DMS114 treated with DMSO at 0.1 percent for 48 hours (cell line): ENCODE measurements at regions not wholly inside any gene's neighbourhood (a gene's known extent, or its start where the extent isn't known, plus 50 kb on each side); places are given as distances from the start of the nearest gene placed in this dataset.
"Not testable (repeated sequence)": the region's sequence is repeated elsewhere in the genome, so short reads cannot be mapped to it uniquely, and the experiment has no call there.

Experiments used
- DNase-seq: peaks from one replicate; lab custom pipeline; 2025; ENCODE audit not compliant: unreplicated experiment; lab: John Stamatoyannopoulos, UW

- DNase-seq, result not testable (repeated sequence)
These were observed 357.3 kb upstream of the WSB1 start for GRCh38 chr17:26936645-26937044.

DNA sequence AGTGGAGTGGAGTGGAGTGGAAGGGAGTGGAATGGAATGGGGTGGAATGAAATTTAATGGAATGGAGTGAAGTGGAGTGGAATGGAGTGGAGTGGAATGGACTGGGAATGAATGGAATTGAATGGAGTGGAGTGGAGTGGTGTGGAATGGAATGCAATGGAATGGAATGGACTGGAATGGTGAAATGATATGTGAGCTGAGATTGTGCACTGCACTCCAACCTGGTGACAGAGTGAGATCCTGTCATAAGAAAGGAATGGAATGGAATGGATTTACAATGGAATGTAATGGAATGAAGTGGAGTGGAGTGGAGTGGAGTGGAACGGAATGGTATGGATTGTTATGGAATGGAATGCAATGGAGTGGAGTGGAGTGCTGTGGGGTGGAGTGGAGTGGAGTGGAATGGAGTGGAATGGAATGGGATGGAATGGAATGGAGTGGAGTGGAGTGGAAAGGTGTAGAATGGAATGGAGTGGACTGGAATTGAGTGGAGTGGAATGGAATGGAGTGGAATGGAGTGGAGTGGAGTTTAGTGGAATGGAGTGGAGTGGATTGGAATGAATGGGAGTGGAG lies 356.1 kb upstream of the WSB1 start:
- DNase-seq, result not testable (repeated sequence)

DNA sequence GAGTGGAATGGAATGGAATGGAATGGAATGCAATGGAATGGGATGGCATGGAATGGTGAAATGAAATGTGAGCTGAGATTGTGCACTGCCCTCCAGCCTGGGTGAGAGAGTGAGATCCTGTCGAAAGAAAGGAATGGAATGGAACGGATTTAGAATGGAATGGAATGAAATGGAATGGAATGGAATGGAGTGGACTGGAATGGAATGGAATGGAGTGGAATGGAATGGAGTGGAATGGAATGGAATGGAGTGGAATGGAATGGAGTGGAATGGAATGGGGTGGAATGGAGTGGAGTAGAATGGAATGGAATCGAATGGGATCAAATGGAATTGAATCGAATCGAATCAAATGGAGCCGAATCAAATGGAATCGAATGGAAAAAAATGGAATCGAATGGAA lies 354.2 kb upstream of the WSB1 start:
- not testable (repeated sequence) for DNase-seq

- DNase-seq, result not testable (repeated sequence)
These were observed 353.3 kb upstream of the WSB1 start for GRCh38 chr17:26940587-26940986.

GRCh38 chr17:26962255-26963162 lies 331.4 kb upstream of the WSB1 start:
- no peak for DNase-seq

GRCh38 chr17:26963163-26963503 lies 330.8 kb upstream of the WSB1 start:
- DNase-seq, result no peak

- DNase-seq, result not testable (repeated sequence)
These were observed 327.9 kb upstream of the WSB1 start for GRCh38 chr17:26965898-26966624.

GRCh38 chr17:26966625-26967179 lies 327.2 kb upstream of the WSB1 start:
- DNase-seq, result not testable (repeated sequence)

- not testable (repeated sequence) for DNase-seq
These were observed 312.0 kb upstream of the WSB1 start for GRCh38 chr17:26981845-26982425.

- DNase-seq, result not testable (repeated sequence)
These were observed 311.4 kb upstream of the WSB1 start for GRCh38 chr17:26982563-26982962.

DNA sequence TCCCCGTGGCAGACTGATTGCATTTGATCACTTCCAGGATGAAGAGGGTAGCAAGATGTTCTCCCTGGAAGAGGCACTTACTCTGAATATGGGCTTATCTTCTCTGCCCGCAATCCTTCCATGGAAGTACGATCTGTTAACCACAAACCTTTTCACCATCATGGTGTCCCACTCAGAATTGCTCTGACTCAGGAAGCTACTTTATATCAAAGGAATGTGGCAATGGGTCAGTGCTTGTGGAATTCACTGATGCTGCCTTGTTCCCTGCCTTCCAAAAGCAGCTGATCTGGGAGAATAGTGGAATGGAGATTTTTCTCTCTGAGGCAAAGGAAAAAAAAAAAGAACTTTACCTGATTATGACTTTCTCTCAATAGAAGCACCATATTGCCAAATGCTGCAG lies 306.1 kb upstream of the WSB1 start:
- DNase-seq, result not testable (repeated sequence)

DNA sequence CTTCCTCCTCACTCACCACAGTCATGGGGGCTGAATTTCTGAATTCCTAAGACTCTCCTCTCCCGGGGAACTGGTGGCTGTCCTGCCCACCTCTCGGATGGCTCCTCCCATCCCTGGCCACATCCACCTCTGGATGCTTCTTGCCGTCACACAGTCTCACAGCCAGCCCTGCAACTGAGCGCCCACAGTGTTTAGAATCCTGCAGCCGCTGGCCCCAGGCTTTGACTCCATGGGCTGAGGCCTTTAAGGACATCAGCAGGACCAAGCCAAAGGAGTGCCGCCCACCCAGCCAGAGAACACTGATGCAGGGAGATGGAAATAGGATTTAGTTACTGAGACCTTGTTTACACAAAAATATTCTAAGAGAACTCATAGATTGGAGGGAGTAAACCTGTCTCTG lies 299.3 kb upstream of the WSB1 start:
- DNase-seq, result not testable (repeated sequence)

DNA sequence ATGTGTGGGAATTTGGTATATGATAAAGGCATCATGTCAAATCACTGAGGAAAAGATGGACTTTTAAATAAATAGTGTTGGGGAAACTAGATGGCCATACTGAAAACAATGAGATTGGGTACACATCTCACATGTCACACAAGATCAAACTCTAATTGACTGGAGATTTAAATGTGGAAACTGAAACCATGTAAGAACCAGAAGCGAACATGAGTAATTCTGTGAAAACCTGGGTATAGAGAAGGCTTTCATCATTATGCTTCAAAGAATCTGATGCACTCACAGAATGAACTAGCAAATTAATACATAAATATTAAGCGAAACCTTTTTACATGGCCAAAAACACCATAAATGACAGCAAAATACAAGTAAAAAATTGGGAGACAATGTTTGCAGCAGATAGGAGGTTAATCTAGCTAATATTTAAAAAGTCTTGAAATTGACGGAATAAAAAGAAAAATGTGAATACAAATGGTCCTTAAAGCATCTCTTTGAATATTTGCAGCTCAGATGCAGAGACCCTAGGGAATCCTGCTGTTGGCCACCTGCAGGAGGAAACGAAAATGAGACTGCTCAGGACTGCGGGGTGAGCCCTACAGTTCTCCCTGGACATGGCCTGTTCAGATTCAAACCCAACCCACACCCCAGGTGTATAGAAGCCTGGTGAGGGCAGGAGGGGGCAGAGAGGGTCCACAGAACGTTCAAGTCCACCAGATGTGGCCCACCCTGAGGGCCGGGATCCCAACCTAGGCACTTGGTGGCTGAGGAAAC lies 297.6 kb upstream of the WSB1 start:
- DNase-seq, result not testable (repeated sequence)

GRCh38 chr17:27007734-27008531 lies 286.0 kb upstream of the WSB1 start:
- DNase-seq, result not testable (repeated sequence)

- no peak for DNase-seq
These were observed 284.8 kb upstream of the WSB1 start for GRCh38 chr17:27009087-27009486.

DNA sequence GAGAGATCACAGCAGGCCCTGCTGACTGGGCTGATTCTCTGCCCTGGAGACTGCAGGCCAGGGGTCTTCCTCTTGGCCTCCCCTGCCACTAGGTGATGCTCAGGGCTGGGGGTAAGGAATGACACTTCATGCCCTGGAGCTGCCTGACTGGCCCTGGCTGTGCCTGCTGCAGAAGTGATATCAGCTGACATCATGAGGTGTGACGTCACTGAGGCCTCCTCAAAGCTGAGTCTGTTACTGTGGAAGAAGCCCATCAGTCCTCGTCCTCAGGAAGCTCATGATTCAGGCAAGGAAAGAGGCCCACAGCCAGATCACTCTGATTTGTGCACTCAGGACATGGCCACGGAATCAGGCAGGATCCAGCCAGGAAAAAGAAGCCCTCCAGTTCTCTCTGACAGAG lies 283.8 kb upstream of the WSB1 start:
- DNase-seq, result not testable (repeated sequence)

- not testable (repeated sequence) for DNase-seq
These were observed 263.4 kb upstream of the WSB1 start for GRCh38 chr17:27030552-27030951.

DNA sequence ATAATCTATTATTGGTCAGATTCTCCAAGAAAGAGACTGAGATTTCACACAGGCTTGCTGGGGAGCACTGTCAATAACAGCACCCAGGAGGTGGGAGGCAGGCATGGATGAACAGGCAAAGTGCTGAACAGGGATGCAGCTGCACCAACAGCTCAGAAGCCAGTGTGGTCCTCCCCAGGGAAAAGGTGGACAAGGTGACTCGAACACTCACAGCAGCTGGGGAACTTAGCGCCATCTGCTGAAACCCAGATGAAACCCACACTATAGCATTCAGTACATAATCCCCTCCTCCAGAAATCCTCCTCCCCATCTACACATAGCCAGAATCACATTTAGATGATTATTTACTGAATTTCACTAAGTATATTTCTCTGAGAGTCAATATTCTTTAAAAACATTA lies 255.2 kb upstream of the WSB1 start:
- DNase-seq, result no peak

GRCh38 chr17:27045039-27045438 lies 248.9 kb upstream of the WSB1 start:
- DNase-seq, result not testable (repeated sequence)
